WTC11 (cell line): ENCODE measurements at regions not wholly inside any gene's neighbourhood (a gene's known extent, or its start where the extent isn't known, plus 50 kb on each side); places are given as distances from the start of the nearest gene placed in this dataset.

Experiments used
- ATF2 ChIP-seq: sonication (generic); formaldehyde crosslinking; IDR thresholded peaks from 2 replicates; pipeline ENCODE4 v1.8.1; 2022; ENCODE audit warnings: low read depth, missing genetic modification reagents, borderline replicate concordance
- CDX4 ChIP-seq: fragments of 250-450 bp; sonication (Bioruptor Pico); IDR thresholded peaks from 2 replicates; pipeline ENCODE4 v1.9.0; 2021; ENCODE audit warnings: moderate library complexity, mild to moderate bottlenecking, inconsistent platforms, borderline replicate concordance
- CTCF ChIP-seq: fragments of 200-600 bp; IDR thresholded peaks from 2 replicates; pipeline ENCODE4 v1.8.0; 2022; ENCODE audit warnings: antibody characterized with exemption
- E2F5 ChIP-seq: sonication (generic); formaldehyde crosslinking; IDR thresholded peaks from 2 replicates; pipeline ENCODE4 v1.8.1; 2022; ENCODE audit warnings: mild to moderate bottlenecking, moderate library complexity, missing genetic modification reagents
- IRF2 ChIP-seq: sonication (generic); formaldehyde crosslinking; IDR thresholded peaks from 2 replicates; pipeline ENCODE4 v1.8.0; 2022; ENCODE audit warnings: low read depth, missing genetic modification reagents, borderline replicate concordance
- MAX ChIP-seq: sonication (generic); formaldehyde crosslinking; IDR thresholded peaks from 2 replicates; pipeline ENCODE4 v1.8.0; 2022; ENCODE audit warnings: mild to moderate bottlenecking, missing genetic modification reagents
- NR3C1 ChIP-seq: sonication (generic); formaldehyde crosslinking; conservative IDR thresholded peaks from 2 replicates; pipeline ENCODE4 v1.8.1; 2023; ENCODE audit warnings: low read depth, mild to moderate bottlenecking, missing genetic modification reagents
- USF1 ChIP-seq: sonication (generic); formaldehyde crosslinking; IDR thresholded peaks from 2 replicates; pipeline ENCODE4 v1.8.0; 2022; ENCODE audit warnings: mild to moderate bottlenecking, missing genetic modification reagents

GRCh38 chr4:189087971-189088370, 852.7 kb upstream of the FRG1 start:
- TF ChIP-seq CTCF (no peak), MAX (CRISPR knock-in tag) (no peak), ATF2 (CRISPR knock-in tag) (no peak), E2F5 (no peak), USF1 (CRISPR knock-in tag) (no peak), NR3C1 (no peak), IRF2 (CRISPR knock-in tag) (no peak), CDX4 (CRISPR knock-in tag) (no peak)
